ENCODE measurements at regions not wholly inside any gene's neighbourhood (a gene's known extent, or its start where the extent isn't known, plus 50 kb on each side); places are given as distances from the start of the nearest gene placed in this dataset.

DNA sequence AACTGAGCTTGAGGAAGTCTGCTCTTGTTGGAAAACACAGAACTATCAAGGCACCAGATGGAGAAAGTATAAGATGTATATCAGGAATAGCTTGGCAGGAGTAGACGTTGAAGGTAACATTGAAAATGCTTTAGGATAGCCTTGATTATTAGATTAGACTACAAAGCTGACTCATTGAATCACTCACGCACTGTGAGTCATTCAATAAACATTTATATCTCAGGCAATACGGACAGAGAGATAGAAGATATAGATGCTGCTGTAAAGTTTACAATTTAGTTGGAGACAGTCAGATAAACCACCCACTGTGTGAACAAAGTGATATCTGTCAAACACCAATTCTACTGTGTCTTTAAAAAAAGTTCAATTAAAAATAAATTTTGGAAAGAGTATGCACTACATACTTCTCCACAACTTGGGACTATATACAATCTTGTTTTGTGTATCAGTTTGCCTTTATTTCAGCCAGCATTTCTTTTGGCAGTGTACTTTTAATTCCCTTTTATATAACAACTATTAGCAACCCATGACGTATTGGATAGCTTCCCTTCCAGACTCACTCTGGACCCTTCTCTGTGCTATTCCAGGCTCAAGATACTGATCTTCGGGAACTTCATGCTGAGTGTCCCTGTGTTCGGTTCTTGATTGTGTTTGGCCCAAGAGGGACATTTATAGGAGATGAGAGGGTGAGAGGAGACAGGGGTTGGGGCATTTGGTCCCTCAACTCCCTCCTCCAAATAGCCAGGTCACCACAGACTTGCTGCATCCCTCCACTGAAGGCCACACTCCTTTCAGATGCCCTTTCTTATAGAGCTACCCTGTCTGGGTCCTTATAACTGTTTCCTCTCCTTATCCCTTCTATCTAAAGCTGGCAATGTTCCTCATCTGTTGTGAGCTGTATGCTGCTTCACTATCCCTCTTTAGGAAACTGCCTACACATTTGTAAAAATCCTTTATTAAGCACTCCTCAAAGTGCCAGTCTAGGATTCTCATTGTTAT lies 176.6 kb upstream of the PTPRK start:
- no peaks in the 10 kb centered on the region for H3K27me3 ChIP-seq
- TF ChIP-seq POLR2AphosphoS5 (IDR thresholded peaks at IDR 0.05) (no peak), EP300 (IDR thresholded peaks at IDR 0.05) (no peak), POLR2A (IDR thresholded peaks at IDR 0.05) (no peak)
- TF ChIP-seq, protein P1, sequence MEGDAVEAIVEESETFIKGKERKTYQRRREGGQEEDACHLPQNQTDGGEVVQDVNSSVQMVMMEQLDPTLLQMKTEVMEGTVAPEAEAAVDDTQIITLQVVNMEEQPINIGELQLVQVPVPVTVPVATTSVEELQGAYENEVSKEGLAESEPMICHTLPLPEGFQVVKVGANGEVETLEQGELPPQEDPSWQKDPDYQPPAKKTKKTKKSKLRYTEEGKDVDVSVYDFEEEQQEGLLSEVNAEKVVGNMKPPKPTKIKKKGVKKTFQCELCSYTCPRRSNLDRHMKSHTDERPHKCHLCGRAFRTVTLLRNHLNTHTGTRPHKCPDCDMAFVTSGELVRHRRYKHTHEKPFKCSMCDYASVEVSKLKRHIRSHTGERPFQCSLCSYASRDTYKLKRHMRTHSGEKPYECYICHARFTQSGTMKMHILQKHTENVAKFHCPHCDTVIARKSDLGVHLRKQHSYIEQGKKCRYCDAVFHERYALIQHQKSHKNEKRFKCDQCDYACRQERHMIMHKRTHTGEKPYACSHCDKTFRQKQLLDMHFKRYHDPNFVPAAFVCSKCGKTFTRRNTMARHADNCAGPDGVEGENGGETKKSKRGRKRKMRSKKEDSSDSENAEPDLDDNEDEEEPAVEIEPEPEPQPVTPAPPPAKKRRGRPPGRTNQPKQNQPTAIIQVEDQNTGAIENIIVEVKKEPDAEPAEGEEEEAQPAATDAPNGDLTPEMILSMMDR (IDR thresholded peaks at IDR 0.05) = no peak
- no peak overlapping the region for H3K4me3 ChIP-seq
- WGBS, 2 donors = 78 to 81% methylated on average over 6 of the region's 6 CpGs
- no peaks in the 10 kb centered on the region for H3K4me1 ChIP-seq
- H3K36me3 ChIP-seq = no peaks in the 10 kb centered on the region
- H3K9me3 ChIP-seq = no peaks in the 10 kb centered on the region
- no peak for DNase-seq
- no peak for ATAC-seq (ENCODE audit: low FRiP score in 2 of 2)
- no peak overlapping the region for H3K27ac ChIP-seq

DNA sequence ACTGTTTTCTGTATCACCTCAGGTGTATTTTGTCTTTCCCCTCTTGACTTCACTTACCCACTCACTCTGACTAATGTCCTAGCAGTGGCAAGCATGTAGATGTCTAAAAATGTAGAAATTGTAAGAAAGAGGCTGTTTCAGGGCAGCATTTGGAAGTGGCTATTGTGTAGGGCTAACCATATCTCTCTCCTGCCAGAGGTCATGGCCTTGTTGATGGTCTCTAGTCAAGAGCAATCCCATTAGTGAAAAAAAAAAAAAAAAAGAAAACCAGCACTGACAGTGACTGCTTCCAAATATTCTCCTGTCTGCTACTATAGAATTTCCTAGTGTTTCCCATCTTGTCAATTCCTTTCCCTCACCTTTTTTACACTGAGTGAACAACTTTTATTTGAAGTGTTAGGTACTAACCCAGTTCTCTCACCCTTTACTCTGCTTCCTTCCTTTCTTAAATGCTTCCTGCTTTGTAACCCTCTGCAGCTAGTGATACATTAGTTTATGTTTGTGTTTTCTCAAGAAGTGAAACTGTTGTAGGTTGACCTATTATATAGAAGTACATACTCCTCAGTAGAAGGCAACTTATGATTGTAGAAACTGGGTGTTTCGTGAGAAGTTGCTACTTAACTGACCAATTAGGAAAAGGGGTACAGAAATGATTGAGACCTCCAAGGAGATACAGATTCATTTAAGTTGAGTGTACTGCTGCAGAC lies 174.1 kb upstream of the PTPRK start:
- WGBS, 2 donors = 90 to 95% methylated on average over 1 of the region's 1 CpG
- no peaks in the 10 kb centered on the region for H3K27me3 ChIP-seq
- no peak overlapping the region for H3K27ac ChIP-seq
- DNase-seq (no peak), ATAC-seq (ENCODE audit: low FRiP score in 2 of 2) (no peak)
- no peak overlapping the region for H3K4me3 ChIP-seq
- TF ChIP-seq POLR2AphosphoS5 (IDR thresholded peaks at IDR 0.05) (no peak), EP300 (IDR thresholded peaks at IDR 0.05) (no peak), POLR2A (IDR thresholded peaks at IDR 0.05) (no peak)
- TF ChIP-seq, protein P1 (IDR thresholded peaks at IDR 0.05) = no peak
- no peaks in the 10 kb centered on the region for H3K36me3 ChIP-seq
- H3K4me1 ChIP-seq = no peaks in the 10 kb centered on the region
- H3K9me3 ChIP-seq = no peaks in the 10 kb centered on the region

GRCh38 chr6:128690063-128690462 lies 169.7 kb upstream of the PTPRK start:
- Histone ChIP-seq H3K27ac (no peak overlapping the region), H3K4me3 (no peak overlapping the region), H3K36me3 (no peaks in the 10 kb centered on the region), H3K9me3 (no peaks in the 10 kb centered on the region), H3K27me3 (no peaks in the 10 kb centered on the region), H3K4me1 (no peaks in the 10 kb centered on the region)
- DNase-seq (no peak), ATAC-seq (ENCODE audit: low FRiP score in 2 of 2) (no peak)
- WGBS, 2 donors = 87 to 94% methylated on average over 3 of the region's 3 CpGs
- TF ChIP-seq POLR2AphosphoS5 (IDR thresholded peaks at IDR 0.05) (no peak), EP300 (IDR thresholded peaks at IDR 0.05) (no peak), POLR2A (IDR thresholded peaks at IDR 0.05) (no peak)
- TF ChIP-seq, protein P1 (IDR thresholded peaks at IDR 0.05) = no peak

DNA sequence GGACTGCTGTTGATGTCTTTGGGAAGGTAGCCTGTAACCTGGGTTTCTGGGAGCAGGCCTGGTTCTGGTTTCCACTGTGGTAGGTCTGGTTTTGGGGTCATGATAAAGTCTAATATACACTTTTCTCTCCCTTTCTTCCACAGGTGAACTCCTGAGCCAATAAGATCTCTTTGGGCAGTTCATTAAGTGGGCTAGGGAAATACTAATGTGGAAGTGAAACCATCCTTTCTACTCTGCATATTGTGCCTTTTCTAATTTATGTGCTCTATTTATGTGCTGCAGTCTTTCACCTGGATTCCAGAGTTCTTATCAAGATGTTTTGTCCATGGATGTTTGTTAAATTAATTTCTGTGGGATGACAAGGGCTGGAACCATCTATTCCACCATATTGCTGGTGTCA lies 165.7 kb upstream of the PTPRK start:
- Histone ChIP-seq H3K27ac (no peak overlapping the region), H3K36me3 (no peaks in the 10 kb centered on the region), H3K27me3 (no peaks in the 10 kb centered on the region), H3K4me1 (no peaks in the 10 kb centered on the region), H3K4me3 (no peak overlapping the region), H3K9me3 (no peaks in the 10 kb centered on the region)
- DNase-seq = no peak
- ATAC-seq (ENCODE audit: low FRiP score in 2 of 2) = no peak
- TF ChIP-seq POLR2A (IDR thresholded peaks at IDR 0.05) (no peak), POLR2AphosphoS5 (IDR thresholded peaks at IDR 0.05) (no peak), EP300 (IDR thresholded peaks at IDR 0.05) (no peak)
- TF ChIP-seq, protein P1 (IDR thresholded peaks at IDR 0.05) = no peak
